NK-92 treated with Interleukin-12 subunit alpha and Interleukin-12 subunit beta, amount 100 ng/mL, for 24 hours (cell line): ENCODE measurements at regions not wholly inside any gene's neighbourhood (a gene's known extent, or its start where the extent isn't known, plus 50 kb on each side); places are given as distances from the start of the nearest gene placed in this dataset.

Experiments
- DNase-seq: peaks from one replicate; lab custom pipeline; 2025; lab: John Stamatoyannopoulos, UW

DNA sequence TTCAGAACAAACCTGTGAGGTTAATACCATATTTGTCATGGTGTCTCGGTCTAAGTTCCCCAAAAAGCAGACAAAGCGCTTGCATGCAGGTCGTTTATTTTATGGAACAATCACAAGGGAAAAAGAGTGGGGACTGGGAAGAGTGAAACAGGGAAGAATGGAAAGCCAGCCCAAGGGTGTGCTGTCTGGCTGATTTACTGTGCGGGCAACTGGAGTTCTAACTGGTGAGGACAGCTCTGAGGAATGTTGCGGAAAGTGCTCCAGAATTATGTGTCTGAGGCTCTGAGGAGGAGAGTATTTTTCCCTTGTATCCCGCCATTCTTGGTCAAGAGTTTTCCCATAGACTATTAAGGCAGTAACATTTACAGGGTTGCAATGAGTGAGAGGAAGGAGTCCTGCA lies 465.4 kb downstream of the RMST start:
- no peak for DNase-seq

DNA sequence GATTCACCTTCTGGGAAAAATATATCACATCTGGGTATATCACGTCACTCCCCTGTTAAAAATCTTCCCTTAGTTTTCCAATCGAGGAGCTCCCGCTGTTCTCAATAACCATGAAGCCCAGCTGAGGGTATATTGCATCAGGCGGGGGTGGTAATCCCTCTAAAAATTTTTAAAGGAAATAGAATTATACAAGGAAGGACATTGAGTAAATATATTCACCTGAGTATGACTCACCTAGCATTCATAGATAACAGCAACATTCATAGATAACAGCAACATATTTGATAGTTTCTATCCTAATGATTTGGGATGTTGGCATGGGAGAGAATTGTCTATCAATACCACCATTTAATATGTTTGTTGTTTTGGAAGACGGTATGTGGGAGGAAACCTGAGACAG lies 473.6 kb downstream of the RMST start:
- no peak for DNase-seq

DNA sequence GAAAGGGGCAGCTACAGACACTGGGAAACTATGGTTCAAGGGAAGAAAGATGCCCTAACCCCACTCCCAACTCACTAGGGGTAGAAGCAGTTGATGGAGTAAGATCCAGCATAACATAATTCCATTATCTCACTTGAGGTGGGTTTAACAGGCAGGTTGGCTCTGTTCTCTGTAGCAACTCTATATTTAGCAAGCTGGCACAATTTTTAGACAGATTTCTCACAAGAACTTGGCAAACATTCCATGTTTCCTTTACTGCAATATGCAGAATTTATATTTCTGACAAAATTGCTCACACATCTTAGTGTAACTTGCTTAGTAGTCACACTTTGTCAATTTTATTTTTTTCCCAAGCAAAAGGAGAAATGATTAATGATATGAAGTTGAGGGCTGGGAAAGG lies 475.4 kb downstream of the RMST start:
- no peak for DNase-seq

- DNase-seq: no peak
Measured at GRCh38 chr12:97939156-97939555, 476.6 kb downstream of the RMST start.

DNA sequence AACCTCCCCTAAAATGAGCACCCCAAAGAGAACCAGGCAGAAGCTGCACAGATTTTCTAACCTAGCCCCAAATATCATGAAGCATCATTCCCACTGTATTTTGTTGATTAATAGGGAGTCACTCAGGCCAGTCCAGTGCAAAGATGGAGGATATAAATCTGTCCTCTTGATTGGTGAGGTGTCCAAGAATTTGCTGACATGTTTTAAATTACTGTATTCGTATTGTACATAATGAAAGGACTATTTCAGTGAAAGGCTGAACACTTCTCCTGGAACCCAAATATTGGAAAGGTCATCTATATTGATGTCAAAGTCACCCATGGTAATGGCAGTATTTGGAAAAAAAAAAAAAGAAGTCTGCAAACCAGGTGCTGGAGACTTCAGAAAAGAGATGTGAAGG lies 477.5 kb downstream of the RMST start:
- no peak for DNase-seq

DNA sequence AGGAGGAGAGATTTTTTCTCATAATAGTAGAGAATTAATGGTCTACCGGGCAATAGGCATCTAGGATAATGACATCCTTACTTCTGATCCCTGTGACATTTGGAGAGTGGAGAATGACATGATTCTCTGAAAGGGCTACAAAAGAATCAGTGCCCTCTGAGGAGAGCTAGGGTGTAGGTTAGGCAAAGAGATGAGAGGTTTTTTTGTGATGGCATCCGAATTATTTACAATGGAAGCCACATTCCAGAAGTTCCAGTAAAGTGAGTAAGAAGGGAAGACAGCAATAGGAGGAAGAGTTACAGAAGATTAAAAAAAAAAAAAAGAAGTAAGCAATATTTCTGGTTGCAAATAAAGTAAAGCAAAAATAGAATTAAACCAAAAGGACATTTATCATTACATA lies 478.0 kb downstream of the RMST start:
- DNase-seq: no peak

DNA sequence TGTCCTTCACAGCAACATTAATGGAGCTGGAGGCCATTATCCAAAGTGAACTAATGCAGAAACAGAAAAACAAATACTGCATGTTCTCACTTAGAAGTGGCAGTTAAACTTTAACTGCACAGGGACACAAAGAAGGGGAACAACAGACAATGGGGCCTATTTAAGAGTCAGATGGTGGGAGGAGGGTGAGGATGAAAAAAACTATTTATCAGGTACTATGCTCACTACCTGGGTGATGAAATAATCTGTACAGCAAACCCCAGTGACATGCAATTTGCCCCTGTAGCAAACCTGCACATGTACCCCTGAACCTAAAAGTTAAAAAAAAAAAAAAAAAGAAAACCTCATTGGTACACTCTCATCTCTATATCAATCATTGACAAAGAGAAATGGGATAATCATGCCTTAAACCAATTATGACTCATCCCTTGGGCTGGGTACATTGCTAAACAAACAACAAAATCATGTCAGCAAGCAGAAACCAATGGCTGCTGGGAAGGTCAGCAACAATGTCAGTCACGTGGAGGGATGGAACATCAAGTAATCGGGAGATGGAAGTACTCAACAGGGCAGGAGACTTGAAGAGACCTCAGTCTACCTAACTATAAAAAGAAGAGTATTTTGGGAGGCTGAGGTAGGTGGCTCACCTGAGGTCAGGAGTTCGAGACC lies 479.2 kb downstream of the RMST start:
- DNase-seq: no peak

DNA sequence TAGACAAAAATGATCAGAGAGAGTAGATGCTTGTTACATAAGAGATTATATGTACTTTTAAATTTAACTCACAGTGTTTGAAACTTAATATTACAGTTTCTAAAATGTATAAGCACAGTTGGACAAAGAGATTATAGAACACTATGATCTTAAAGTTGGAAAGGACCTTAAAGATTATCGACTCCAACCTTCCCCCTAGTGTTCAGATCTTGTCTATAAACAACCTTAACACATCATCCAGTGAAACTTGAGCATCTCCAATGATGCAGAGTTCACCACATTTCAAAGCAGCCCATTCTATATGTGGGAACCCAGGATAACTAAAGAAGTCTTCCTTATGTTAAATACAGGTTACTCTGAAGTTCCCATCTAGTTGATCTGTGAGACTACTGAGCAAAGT lies 480.8 kb downstream of the RMST start:
- DNase-seq: no peak

GRCh38 chr12:97944576-97944975 lies 482.0 kb downstream of the RMST start:
- no peak for DNase-seq

DNA sequence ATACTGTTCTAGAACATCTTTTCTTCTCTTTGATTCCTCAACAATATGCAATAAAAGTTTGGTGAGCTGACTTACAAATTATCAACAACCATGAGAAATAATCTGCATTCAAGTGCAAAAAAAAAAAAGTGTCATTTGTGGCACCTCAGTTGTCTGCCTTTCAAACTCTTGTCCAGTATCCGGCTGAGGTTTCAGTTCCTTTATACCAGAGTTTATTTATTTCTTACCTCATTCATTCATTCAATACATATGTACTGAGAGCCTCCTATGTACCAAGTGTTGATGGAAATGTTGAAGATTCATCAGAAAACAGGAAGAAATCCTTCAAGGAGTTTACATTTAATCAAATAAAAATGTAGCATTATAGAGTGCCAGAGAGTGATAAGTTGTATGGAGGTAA lies 484.1 kb downstream of the RMST start:
- no peak for DNase-seq

- no peak for DNase-seq
Measured at GRCh38 chr12:97948591-97948990, 486.0 kb downstream of the RMST start.

DNA sequence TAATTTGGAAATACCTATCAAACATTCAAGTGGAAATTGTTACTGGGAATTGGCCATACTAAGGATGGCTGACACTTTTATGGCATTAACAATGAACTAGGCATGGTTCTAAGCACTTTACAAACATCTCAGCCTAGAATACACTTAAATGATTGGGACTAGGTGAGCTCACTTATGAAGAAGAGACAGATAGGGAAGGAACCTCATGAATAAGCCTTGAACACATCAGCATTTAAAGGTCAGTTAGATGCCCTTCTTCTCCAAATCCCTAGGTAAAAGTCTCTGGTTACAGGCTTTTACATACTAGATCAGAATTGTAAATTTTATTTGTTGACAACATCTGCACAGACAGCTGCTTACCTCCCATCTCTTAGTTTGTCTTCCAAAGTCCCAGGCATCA lies 488.6 kb downstream of the RMST start:
- DNase-seq: no peak

GRCh38 chr12:97951717-97952116 lies 489.1 kb downstream of the RMST start:
- no peak for DNase-seq

DNA sequence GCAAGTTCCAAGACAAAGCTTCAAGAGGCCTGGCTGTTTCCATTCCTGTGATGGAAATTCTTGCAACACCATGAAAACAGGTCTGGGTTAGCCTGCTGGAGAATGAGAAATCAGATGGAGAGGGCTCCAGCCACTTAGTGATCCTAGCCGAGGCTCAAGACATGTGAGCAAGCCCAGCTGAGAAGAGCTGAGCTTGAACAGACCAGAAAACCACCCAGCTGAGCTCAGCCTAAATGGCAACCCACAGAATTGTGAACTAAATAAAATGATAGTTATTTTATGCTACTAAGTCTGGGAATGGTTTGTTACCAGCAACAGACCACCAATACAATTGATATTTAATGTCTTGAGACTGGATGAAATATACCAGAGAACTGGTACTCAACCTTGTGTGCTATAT lies 494.5 kb downstream of the RMST start:
- DNase-seq: no peak

DNA sequence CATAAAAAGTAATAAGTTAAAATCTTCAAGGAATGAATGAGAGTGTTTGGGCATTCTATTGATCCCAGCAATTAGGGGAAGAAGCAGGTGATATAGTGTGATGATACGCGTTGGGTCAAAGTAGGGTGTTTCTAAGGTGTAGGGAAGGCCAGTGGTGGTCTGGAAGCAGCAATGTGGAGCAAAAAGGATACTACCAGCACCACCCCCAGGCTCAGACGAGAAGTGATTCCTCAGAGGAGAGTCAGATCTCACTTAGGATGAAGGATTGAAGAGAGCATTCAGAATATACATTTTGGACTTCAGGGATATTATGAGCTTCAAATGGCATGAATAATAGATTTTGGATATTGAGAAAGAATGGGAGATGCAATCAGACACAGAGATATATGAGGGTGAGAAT lies 497.6 kb downstream of the RMST start:
- no peak for DNase-seq

- no peak for DNase-seq
Measured at GRCh38 chr12:97960741-97961608, 498.4 kb downstream of the RMST start.

GRCh38 chr12:97967831-97968230 lies 505.2 kb downstream of the RMST start:
- no peak for DNase-seq

- no peak for DNase-seq
Measured at GRCh38 chr12:97968641-97969197, 506.1 kb downstream of the RMST start.

GRCh38 chr12:97977870-97978405 lies 515.3 kb downstream of the RMST start:
- DNase-seq: no peak

GRCh38 chr12:97982684-97983083 lies 520.1 kb downstream of the RMST start:
- no peak for DNase-seq

- no peak for DNase-seq
Measured at GRCh38 chr12:97983796-97984195, 521.2 kb downstream of the RMST start.

- no peak for DNase-seq
Measured at GRCh38 chr12:97984436-97984835, 521.8 kb downstream of the RMST start.

- no peak for DNase-seq
Measured at GRCh38 chr12:97984974-97985580, 522.5 kb downstream of the RMST start.
